ENCODE measurements at regions not wholly inside any gene's neighbourhood (a gene's known extent, or its start where the extent isn't known, plus 50 kb on each side); places are given as distances from the start of the nearest gene placed in this dataset.

- ATAC-seq (peak; percentile 26), DNase-seq (no peak)
- H3K9me3 Mint-ChIP-seq (ENCODE audit: low read depth), result no peaks in the 10 kb centered on the region
- H3K27me3 Mint-ChIP-seq, result peaks cover 2% of the 10 kb centered on the region
- no peak overlapping the region for H3K27ac Mint-ChIP-seq
- ChIA-PET POLR2A (no interaction called here), CTCF (no interaction called here)
- H3K36me3 Mint-ChIP-seq (ENCODE audit: low read depth), result no peaks in the 10 kb centered on the region
- peaks cover 2% of the 10 kb centered on the region for H3K4me1 Mint-ChIP-seq
- intact Hi-C loops (cut with DNase I, micrococcal nuclease), result no loop called here
- H3K4me3 Mint-ChIP-seq, result no peak overlapping the region
These were observed 57.3 kb upstream of the AP1S2 start for GRCh38 chrX:15911734-15912550.

GRCh38 chrX:15909605-15910004 is 55.0 kb upstream of the AP1S2 start:
- DNase-seq (no peak), ATAC-seq (no peak)
- no peaks in the 10 kb centered on the region for H3K4me1 Mint-ChIP-seq
- no peaks in the 10 kb centered on the region for H3K9me3 Mint-ChIP-seq (ENCODE audit: low read depth)
- intact Hi-C loops (cut with DNase I, micrococcal nuclease), result no loop called here
- ChIA-PET POLR2A (no interaction called here), CTCF (no interaction called here)
- H3K27me3 Mint-ChIP-seq, result peaks cover 2% of the 10 kb centered on the region
- no peaks in the 10 kb centered on the region for H3K36me3 Mint-ChIP-seq (ENCODE audit: low read depth)
- H3K4me3 Mint-ChIP-seq, result no peak overlapping the region
- H3K27ac Mint-ChIP-seq, result no peak overlapping the region

DNA sequence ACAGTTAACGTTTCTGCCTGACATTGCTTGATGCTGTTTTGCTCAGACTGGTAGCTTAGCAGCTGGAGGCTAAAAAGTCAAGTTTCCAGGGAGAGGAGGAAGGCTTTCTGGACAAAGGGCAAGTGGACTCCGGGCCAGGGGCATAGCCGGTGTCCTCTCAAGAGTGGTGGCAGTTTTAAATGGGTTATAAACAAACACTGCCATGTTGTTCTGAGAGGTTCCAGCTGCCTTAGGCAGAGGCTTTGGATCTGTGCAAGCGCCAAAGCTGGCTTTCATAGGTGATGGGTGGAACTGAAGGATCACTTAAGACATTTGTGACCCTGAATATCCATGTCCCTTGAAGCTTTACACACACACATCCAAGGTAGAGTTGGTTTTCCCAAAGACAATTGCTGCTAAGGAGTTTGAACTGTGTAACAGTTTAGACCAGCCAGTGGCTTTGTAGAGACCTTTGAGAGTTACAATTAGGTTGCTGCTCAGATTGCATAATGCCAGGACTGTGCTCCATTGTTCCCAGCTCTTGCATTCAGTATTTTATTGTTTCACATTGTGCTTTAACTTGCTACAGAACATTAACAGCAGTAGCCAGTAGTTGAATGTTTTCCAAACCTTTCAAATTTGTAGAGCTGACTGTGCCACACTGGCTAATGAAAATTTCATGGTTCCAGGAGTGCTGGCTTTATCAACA is 54.1 kb upstream of the AP1S2 start:
- Mint-ChIP-seq H3K4me1 (no peaks in the 10 kb centered on the region), H3K4me3 (no peak overlapping the region), H3K36me3 (ENCODE audit: low read depth) (no peaks in the 10 kb centered on the region), H3K27ac (no peak overlapping the region), H3K27me3 (peaks cover 2% of the 10 kb centered on the region), H3K9me3 (ENCODE audit: low read depth) (no peaks in the 10 kb centered on the region)
- CTCF ChIA-PET, result no interaction called here
- POLR2A ChIA-PET, result no interaction called here
- intact Hi-C loops (cut with DNase I, micrococcal nuclease), result no loop called here
- ATAC-seq (no peak), DNase-seq (no peak)

DNA sequence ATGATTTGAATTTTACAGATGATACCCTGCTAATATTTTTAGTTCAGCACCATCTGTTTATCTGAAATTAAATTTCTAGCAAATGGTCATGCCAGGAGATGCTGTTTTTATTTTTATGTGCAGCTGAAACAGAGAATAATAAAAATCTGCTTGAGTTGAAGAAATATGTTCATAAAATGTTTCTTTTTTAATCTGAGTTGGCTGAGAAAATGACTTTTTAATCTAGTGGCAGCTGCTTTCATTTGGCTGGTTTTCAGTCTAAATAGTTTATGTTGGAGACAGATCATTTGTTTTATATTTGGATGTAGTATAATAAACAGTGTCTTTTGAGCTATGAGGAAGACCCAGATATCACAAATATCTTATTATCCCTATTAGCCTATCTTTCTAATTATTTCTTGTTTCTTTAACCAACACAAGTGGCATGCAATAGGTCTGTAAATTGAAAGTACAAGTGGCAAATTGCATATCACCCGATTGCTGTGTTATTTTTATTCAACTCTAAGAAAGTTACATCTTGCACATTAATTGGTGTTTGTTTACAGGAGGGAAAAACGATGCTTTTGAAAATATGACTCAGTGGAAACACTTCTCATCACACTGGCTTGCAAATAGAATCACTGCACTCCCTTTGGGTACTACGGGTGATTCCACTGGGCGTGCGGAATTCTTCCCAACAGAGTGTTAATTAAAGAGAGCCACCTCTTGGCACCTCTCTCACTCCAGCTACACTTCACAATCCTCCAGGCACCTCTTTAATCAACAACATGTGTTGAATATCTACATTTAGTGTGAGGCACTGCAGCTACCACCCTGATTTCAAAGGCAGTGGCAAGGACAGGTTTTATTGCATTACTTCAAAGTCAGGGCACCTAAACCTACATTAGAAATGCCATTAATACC is 51.7 kb upstream of the AP1S2 start:
- Mint-ChIP-seq H3K27ac (no peak overlapping the region), H3K4me3 (no peak overlapping the region), H3K27me3 (peaks cover 2% of the 10 kb centered on the region), H3K36me3 (ENCODE audit: low read depth) (peaks cover 2% of the 10 kb centered on the region), H3K4me1 (no peaks in the 10 kb centered on the region), H3K9me3 (ENCODE audit: low read depth) (peaks cover 1% of the 10 kb centered on the region)
- DNase-seq (no peak), ATAC-seq (no peak)
- CTCF ChIA-PET, result no interaction called here
- POLR2A ChIA-PET, result no interaction called here
- intact Hi-C loops (cut with DNase I, micrococcal nuclease), result no loop called here
